GM19452 (cell line): ENCODE measurements at regions not wholly inside any gene's neighbourhood (a gene's known extent, or its start where the extent isn't known, plus 50 kb on each side); places are given as distances from the start of the nearest gene placed in this dataset.

ENCODE experiments used
- ATAC-seq: cut with Tn5 transposase; IDR thresholded peaks from one replicate; pipeline ENCODE4 v1.9.1; 2021; ENCODE audit not compliant: unreplicated experiment

DNA sequence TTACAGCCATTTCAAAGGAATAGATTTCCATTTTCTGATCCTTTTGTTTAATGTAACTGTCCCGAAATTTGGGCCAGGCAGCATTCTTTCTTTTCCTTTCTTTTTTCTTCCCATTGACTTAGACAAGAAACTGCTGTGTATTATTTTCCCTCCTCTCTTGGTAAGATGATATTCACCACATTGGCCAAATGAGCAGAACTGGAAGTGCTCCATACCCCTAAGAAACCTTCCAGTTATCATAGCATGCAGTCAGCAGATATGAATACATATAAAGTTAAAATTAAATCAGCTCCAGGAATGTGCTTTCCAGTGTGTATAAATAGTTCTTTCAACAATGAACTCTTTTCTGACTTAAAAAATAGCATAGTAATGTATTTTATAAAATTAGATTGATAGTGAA, 168.5 kb upstream of the GAS1 start:
- no peak for ATAC-seq

DNA sequence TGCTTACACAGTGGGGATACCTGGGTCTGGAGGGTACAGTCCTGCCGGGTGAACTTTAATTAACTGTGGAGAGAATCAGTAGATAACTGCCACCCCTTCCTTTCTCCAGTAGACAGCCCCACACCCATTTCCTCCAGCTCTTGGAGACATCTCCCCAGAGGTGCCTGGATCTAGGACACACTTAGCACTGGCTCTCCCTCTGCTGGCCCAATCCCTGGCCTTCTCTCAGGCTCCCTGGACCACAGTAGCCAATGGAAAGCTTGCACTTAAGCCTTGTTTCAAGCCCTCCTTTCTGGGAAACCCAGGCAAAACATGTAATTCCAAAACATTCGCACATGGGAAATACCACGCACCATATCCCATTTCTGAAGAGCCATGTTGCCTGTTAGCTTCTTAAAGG, 169.2 kb upstream of the GAS1 start:
- no peak for ATAC-seq

DNA sequence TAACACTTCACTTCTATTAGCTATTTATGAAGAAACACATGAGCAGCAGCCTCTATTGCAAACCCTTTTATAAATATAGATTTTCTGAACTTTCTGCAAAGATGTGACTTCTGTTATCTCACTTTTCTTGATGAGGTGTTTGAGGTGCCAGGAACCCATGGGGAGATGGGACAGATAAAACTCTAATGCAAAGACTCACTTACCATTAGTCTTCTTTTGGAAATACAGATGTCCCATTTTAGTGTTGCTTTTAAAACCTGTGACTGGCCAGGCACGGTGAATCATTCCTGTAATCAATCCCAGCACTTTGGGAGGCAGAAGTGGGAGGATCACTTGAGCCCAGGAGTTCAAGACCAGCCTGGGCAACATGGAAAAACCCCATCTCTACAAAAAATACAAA, 171.3 kb upstream of the GAS1 start:
- no peak for ATAC-seq

DNA sequence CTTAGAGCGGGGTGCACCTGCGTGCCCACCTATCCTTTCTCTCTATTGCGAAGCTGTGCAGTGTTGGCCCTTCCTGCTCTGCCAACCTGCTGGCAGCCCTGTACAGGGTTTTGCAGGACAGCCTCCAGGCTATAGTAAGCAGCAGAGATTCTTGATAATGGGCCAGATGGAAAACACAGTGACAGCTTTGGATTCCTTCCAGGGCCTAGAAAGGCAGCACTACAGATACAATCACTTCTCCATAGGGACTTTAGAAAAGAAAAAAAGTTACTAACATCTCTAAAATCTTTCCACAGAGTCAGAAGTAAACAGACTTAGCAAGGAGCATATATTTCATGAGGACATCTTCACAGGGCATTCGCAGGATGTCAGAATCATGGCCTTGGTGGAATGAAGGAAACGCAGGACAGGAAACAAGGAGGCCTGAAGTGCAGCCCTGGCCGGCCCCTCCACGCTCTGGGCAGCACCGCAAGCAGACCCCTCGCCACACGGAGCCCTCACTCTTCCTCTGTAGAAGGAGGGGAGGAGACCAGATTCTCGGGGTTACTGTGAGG, 172.1 kb upstream of the GAS1 start:
- ATAC-seq: no peak

DNA sequence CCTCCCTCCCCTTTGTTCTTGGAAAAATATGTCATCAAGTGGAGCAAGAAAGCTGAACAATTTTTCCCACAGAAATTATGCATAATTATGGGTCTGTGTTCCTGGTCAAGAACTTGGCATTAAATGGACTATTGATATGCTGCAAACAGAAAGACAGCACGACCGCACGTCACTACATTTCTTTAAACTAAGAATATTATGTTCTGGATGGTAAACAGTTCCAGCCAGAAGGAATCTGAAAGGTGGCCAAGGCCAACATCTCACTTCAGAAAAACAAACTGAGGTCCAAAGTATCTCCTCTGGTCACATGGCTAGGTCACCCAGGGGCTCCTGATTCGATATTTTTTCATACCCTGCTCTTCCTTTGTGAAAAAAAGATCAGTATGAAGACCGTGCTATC, 173.3 kb upstream of the GAS1 start:
- no peak for ATAC-seq

DNA sequence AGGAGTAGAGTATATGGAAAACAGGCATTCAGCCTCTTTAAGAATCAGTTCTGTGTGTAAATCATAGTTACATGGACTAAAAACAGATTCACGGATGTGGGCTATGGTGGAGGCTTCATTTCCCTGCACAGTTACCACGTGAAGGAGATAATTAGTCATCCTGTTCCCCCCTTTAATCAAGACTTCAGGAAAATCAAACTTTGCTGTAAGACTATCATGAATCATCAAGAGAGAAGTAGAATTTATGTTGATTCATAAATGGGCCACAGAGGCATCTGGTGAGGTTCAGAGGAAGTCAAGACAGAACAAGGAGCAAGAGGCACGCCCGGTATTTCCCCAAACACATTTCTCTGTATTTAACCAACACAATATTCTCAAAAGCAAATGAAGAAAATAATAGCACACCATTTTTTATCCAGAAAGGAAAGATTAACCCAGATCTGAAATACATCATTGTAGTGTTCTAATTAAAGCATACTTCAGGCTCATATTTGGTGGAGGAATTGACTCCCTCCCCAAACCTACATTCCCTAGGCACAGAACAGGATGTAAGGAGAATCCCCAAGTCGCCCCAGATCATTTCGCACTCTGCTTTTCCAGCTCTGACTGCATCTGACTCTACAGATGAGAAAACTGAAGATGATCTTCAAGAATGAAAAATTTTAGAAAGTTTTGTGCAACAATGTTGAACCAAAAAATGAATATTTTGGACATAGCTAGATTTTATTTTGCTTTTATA, 175.8 kb upstream of the GAS1 start:
- no peak for ATAC-seq

DNA sequence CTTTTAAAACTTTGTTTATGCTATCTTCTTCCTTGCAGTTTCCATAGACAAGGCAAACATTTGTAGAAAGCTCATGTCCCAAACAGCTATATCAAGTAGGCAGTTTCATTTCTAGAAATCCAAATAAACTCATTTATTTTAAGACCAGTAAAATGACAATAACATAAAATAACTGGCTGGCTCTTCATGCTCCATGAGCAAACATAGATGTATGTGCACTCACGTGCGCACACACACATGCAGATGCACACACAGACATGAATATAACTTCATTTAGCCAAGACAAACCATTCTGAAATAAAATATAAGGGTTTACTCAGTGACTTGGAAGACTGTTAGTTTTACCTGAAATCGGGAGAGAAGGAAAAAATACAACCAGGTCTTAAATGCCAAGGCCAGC, 176.5 kb upstream of the GAS1 start:
- no peak for ATAC-seq

DNA sequence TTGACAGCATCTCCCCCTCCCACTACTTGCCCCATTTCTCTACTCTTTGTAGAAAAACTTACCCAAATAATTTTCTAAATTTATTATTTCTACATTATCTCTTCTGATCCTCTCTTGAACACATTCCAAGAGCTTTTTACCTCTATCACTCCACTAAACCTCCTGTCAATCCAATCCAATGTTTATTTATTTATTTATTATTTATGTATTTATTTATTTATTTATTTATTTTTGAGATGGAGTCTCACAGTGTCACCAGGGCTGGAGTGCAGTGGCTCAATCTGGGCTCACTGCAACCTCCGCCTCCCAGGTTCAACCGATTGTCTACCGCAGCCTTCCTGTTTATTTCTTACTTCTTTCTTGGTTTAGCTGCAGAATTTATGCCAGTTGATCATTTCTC, 178.5 kb upstream of the GAS1 start:
- no peak for ATAC-seq

DNA sequence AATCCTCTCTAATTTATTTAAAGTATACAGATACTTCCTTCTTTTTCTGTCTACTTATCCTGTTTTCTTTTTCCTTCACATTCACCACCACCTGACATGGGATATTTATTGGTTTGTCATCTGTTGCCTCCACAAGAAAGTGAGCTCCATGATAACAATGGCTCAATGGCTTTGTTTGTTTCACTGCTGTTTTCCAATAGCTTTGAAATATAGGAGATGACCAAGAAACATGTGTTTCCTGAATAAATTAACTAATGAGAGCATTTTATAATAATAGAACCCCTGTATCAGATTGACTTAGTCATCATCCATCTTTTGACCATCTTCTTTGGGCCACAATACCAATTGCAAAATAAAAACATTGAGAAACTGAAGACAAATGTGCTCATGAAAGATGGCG, 180.2 kb upstream of the GAS1 start:
- no peak for ATAC-seq

DNA sequence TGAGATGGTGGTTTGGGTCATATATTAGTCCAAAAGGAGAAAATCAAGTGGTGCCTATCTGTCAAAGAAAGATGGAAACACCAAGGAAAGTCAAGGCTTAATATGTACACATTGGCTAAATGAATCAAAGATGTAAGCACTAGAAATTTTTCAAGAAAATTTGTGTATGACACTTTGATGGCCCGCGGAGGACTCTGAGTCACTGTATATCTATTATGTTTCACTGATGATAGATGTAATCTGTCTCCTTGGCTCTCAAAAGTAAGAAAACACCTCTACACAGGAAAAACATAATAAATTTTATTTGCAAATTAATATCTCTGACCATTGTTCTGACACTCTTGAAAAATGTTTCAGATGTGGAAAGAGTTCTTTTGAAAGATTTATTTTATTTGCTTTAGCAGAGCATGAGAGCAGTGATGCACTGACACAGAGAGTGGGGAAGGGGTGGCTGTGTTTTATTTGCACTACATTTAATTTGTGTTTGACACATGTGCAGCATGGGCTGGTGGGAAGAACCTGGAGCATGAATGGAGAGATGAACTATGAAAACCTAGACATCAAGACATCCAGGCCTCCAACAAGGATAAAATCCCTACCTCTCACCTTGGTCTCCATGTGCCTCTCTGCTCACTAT, 180.8 kb upstream of the GAS1 start:
- ATAC-seq: no peak

DNA sequence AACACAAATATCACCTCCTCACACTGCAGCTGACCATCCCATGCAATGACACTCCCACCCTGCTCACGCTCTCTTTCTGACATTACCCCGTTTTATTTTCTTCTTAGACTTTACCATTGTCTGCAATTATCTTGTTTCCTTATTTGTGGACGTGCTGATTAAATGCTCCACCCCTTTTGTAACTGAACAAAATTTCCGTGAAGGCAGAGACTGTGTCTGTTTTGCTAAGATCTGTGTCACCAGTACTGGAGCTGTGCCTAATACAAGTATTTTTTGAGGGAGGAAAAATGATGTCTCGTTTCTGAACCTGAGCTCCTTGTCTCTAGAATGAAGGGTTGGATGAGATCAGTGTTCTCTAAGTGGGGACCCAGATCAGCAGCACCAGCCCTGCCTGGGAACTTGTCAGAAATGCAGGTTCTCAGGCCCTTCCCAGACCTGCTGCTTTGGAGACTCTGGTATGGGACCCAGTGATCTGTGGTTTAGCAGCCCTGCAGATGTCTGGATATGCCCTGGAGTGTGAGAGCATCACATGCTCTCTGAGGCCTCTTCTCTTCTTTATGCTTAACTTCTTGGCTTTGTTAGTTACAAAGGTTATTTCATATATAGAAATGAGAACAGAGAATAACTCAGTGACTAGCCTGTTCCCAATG, 181.7 kb upstream of the GAS1 start:
- ATAC-seq: no peak

DNA sequence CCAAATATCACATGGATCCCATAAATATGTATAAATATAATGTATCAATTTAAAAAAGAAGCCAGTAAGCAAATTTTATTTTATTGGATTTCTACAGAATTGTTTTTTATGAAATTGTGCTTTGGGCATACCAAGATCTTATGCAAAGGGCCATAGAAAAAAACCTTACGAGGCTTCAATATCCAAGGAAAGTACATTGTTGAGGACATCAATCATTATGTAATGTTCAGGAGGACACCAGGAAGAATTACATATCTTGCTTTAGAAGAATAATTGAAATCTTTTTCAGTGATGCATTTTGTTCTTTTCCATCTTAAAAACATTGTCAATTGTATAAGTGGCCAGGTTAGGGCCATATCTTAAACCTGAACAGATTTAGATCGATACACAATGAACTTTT, 187.8 kb upstream of the GAS1 start:
- ATAC-seq: no peak

DNA sequence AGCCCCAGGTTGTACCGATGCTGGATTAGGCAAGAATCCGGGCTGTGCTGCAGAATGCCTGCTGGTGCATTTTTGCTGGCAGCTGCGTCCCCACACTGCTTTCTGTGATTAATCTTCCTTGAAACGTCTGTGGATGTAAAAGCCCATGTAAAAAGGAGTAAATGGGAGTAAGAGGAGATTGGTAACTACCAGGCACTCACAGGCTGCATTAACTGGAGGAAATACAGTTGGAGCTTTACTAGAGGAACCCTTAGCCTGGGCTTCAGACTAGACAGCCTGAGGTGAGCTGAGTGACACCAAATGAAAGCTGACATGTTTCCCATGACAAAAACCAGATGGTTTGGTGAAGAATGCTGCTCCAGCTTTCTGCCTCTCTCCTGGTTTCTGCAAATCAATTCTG, 190.4 kb upstream of the GAS1 start:
- ATAC-seq: no peak

DNA sequence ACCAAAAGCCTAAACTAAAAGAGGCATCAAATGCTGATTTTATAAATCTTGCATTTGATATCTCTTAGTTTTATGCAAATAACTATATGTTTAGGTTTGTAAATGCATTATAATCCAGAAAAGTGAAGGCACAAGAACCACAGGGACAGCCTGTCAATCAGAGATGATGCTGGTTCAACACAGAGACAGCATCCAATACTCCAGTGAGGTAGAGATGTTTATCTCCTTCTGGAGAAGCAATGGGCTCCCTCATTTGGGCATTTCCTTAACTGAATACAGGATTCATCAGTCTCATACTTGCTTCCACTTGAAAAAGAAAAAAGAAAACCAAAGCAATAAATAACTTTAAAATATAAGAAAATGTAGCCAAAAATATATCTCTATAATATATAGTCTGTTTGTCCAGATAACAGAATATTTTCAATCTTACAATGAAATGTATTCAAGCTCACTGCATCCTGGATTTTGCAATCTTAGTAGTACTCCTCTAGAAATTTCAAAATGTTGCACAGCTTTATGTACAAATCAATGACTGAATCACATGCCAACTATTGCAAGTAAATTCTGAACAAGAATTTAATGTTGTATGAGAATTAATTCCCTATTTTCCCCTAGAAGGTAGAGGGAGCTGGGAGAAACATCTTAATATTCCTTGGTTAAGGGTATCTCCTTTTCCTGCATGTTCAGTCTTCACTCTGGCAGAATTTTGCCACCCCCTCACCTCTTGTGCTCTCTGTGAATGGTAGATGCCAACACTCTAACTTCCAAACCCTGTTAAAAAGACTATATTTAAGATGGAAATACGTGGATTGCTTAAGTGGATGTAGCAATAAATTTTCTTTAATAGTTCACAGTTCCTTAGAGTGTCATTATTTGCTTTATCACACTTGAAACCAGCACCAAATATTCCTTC, 191.1 kb upstream of the GAS1 start:
- ATAC-seq: no peak

DNA sequence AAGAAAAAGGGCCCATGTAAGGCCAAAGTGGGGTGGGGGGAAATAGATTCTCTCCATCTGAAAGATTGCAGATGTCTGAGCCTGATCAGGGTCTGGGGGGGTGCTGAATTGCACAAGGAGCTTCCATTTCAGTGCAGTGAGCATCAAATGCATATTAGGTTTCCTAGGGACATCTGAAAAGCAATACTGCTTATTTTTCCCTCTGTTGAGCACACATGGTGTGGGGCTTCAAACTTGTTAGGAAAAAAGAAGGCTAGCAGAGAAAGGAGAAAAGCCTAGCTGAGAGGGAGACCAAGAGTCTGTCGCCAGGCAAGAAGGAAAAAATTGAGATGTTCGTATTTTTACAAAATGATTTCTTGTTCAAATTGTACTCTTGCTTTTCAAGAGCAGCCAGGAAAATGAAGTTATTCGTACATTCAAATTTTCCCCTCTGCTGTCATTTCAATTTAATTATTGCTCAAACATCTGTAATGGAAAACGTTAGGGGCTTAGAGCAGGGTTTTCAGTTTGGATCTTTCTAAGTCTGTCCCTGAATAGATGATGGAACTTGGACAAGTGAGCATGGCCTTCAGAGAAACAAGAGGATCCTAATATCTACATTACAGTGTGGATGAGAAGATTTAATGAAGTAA, 191.9 kb upstream of the GAS1 start:
- ATAC-seq: no peak

DNA sequence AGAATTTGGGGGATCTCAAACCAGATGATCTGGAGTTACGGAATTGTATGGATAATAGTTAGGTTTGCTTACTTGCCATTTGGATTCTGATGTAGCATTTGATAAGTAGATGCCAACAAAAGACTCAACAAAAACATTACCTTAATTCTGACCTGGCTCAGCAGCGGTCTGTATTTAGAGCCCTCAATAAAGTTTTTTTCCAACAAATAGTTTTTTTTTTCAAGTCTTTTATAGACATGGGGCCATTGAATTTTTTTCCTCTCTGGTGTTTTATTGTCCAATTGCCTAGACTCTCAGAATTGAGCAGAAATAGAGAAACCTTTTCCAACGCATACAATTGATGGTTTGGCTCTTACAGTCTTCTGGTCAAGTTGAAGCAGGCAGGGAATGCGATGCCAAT, 192.8 kb upstream of the GAS1 start:
- ATAC-seq: no peak

DNA sequence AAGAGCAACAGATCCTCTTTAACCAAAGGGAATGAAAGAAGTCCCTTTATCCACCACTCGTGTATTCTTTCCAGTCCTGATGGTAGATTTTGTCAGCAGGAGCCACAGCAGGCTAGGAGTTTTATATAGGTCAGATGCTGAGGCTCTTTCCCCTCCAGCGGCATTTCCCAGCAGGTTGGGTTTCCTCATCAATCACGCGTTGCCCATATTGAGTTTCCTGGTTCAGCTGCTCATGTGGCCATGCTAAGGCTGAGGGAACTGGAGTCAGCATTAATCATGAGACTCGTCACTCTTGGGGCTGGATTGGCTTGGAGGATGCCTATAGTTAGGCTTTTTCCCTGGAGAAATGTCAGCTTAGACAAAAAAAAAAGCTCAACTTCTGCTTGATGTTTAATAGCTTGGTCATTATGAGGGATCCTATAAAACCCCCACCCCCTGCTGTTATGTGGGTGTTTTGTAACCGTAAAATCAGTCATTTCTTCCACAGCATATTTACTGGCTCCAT, 193.4 kb upstream of the GAS1 start:
- ATAC-seq: no peak

DNA sequence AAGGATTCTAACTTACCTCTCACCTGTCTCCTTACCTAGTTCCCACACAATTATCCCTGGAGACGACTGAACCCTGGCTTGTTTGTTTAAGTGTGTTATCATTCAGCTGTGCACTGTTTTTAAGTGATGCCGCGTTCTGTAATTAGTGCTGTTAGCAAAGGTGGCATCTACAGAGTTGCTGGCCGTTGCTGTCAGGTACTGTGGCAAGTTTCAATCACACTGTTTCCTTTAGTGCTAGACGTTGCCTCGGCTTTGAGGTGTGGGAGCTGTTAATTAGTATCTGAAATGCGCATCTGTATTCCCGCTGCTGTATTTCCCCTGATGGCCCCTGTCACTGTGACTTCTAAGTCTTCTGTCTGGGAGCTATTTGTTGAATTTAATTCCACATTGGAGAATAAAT, 193.8 kb upstream of the GAS1 start:
- no peak for ATAC-seq

DNA sequence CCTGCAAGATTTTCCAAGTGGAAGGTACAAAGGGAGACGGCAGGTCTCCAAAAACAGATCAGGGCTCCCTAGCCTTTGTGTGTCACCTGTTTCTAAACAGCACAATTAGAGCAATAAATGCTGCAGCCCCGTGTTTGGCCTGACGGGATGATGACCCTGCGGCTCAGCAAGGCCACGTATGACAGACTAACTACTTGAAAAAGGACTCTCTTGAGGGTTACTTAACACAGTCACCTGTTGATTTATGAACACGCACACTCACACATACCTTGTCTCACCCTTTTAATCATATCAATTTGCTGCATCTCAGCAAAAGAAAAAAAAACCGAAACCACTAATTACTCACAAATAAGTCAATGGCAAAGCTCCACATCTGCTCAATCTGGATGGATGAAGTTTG, 199.6 kb upstream of the GAS1 start:
- ATAC-seq: no peak

DNA sequence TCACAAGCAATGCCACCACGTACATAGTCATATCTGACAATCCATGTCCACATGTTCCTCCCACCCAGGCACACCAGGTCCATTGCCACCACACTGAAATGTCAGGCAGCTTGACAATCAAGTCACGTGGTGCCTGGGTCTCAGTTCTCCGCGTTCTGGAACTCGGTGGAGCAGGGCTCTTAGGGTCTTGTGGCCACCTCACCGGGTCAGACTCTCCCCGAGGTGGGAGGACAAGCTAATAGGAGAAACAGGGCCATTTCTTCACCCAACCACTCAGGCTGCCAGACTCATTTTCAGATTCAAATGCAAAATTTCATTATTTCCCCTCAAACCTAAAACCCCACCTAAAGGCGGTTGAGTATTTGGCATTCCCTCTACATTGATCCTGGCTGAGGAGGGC, 200.5 kb upstream of the GAS1 start:
- no peak for ATAC-seq
